ENCODE measurements at regions not wholly inside any gene's neighbourhood (a gene's known extent, or its start where the extent isn't known, plus 50 kb on each side); places are given as distances from the start of the nearest gene placed in this dataset.

GRCh38 chr6:144415014-144415413 lies 129.9 kb downstream of the UTRN start:
- Histone ChIP-seq H3K27ac (ENCODE audit: extremely low read length, insufficient read depth, low read length) (peak overlapping the region; percentile 32), H3K4me1 (ENCODE audit: insufficient read depth, low read length) (peaks cover 42% of the 10 kb centered on the region), H3K9me3 (ENCODE audit: low read length) (no peaks in the 10 kb centered on the region), H2AFZ (ENCODE audit: low read length) (no peak overlapping the region), H3K4me3 (replicated peaks in 1 of 3; ENCODE audit: insufficient read depth in 1 of 3, low read depth in 2 of 3, low read length in 3 of 3) (no peak overlapping the region; a peak in 1 of 6 replicates), H4K20me1 (ENCODE audit: insufficient read depth, low read length) (peaks cover 77% of the 10 kb centered on the region), H3K9ac (ENCODE audit: insufficient read depth, low read depth, low read length) (no peak overlapping the region), H3K79me2 (ENCODE audit: insufficient read depth, low read length) (peaks cover 86% of the 10 kb centered on the region), H3K36me3 (replicated peaks in 1 of 2; ENCODE audit: control insufficient read depth in 1 of 2, insufficient read depth in 2 of 2, low read length in 2 of 2) (peaks cover 0 to 2% of the 10 kb centered on the region in 2 experiments; a peak in 2 of 5 replicates), H3K27me3 (ENCODE audit: control insufficient read depth in 1 of 2, insufficient read depth in 2 of 2, low read length in 2 of 2) (no peaks in the 10 kb centered on the region), H3K4me2 (ENCODE audit: low read depth, low read length) (peak overlapping the region; percentile 10)
- intact Hi-C loops (cut with micrococcal nuclease; ENCODE audit: unreplicated experiment) = loop anchor here (1.0 kb wide), 1 partner anchor 131 kb away; no protein-coding TSS in a partner anchor
- ChIA-PET CTCF (ENCODE audit: low intra/inter-chr PET ratio, low total read pairs) (no interaction called here), POLR2A (no interaction called here)
- in situ Hi-C loops (cut with HindIII; ENCODE audit: extremely low pct_ligation_motif_present, low pct_unique_long_range_greater_than_20kb) = no loop called here
- 28% methylated on average over 3 of the region's 3 CpGs for WGBS (ENCODE audit: low lambda C conversion rate)
- FAIRE-seq = peak; percentile 71
- ATAC-seq = peak; percentile 96
- BruUV-seq (replicated peaks) = no TSS peak
- peak; percentile 95 for DNase-seq (ENCODE audit: low spot score)
- TF ChIP-seq ATRX (CRISPR knock-in tag; IDR thresholded peaks at IDR 0.05; ENCODE audit: borderline replicate concordance) = no peak
- no peak for TF ChIP-seq MLLT10 (CRISPR knock-in tag; IDR thresholded peaks at IDR 0.05)
- no peak for TF ChIP-seq ZC3H4 (CRISPR knock-in tag; IDR thresholded peaks at IDR 0.05; ENCODE audit: borderline replicate concordance)
- no peak for TF ChIP-seq TERF1 (CRISPR knock-in tag; IDR thresholded peaks at IDR 0.05)
- no peak for TF ChIP-seq ZNF33B (CRISPR knock-in tag; IDR thresholded peaks at IDR 0.05)
- no peak for TF ChIP-seq ZNF207 (IDR thresholded peaks at IDR 0.05; ENCODE audit: borderline replicate concordance)
- peak; percentile 59; the same call in 1 of the 2 replicates for TF ChIP-seq MIER2 (CRISPR knock-in tag; IDR thresholded peaks at IDR 0.05)
- TF ChIP-seq ZNF761 (CRISPR knock-in tag; conservative IDR thresholded peaks at IDR 0.05) = no peak
- TF ChIP-seq NBN (conservative IDR thresholded peaks at IDR 0.05) = no peak
- no peak for TF ChIP-seq KDM6A (CRISPR knock-in tag; IDR thresholded peaks at IDR 0.05; ENCODE audit: low read depth)
- no peak for TF ChIP-seq ZBTB7B (CRISPR knock-in tag; IDR thresholded peaks at IDR 0.05)
- 0 out of 2 replicates have a peak, but pooled peaks have one; percentile 36 for TF ChIP-seq ZNF430 (CRISPR knock-in tag; IDR thresholded peaks at IDR 0.05)
- no peak for TF ChIP-seq CC2D1A (CRISPR knock-in tag; IDR thresholded peaks at IDR 0.05)
- no peak for TF ChIP-seq IKZF5 (CRISPR knock-in tag; IDR thresholded peaks at IDR 0.05)
- TF ChIP-seq ZNF281 (CRISPR knock-in tag; IDR thresholded peaks at IDR 0.05; ENCODE audit: borderline replicate concordance) = peak; percentile 9; the same call in 1 of the 2 replicates
- TF ChIP-seq MZF1 (CRISPR knock-in tag; IDR thresholded peaks at IDR 0.05; ENCODE audit: borderline replicate concordance) = no peak
- TF ChIP-seq MED1 (CRISPR knock-in tag; IDR thresholded peaks at IDR 0.05) = peak; percentile 90
- TF ChIP-seq REST (IDR thresholded peaks at IDR 0.05; ENCODE audit: borderline replicate concordance in 1 of 2, low read depth in 1 of 2, low read length in 2 of 2) = no peak

All from HepG2 (cell line).